Endothelial cell of umbilical vein (primary cell): ENCODE measurements at regions not wholly inside any gene's neighbourhood (a gene's known extent, or its start where the extent isn't known, plus 50 kb on each side); places are given as distances from the start of the nearest gene placed in this dataset.

ENCODE experiments used
- BruUV-seq: library from RNA; stranded (reverse); fragments of 400-500 nt; replicated peaks from 2 replicates; lab custom pipeline; 2021; lab: Mats Ljungman, UMichigan
- CTCF ChIA-PET: fragments of 300-600, 350-600 bp; sonication (Branson Sonifier 250); formaldehyde crosslinking; loops from one replicate; lab custom pipeline; 2021; ENCODE audit warnings: antibody characterized with exemption, inconsistent platforms; lab: Charles Lee
- POLR2A ChIA-PET: fragments of 300-600, 350-600 bp; sonication (Branson Sonifier 250); formaldehyde crosslinking; loops from one replicate; lab custom pipeline; 2021; ENCODE audit warnings: antibody characterized with exemption, inconsistent platforms; lab: Charles Lee
- DNase-seq: peaks from one replicate; pipeline ENCODE4 v3.0.0-alpha.2; 2011; ENCODE audit warnings: low read depth, low spot score
- FAIRE-seq: peaks from 2 replicates; lab custom pipeline; 2011; peaks lifted over from hg19 to GRCh38; lab: Jason Lieb, UNC
- H2AFZ ChIP-seq: 2 replicates; pipeline ENCODE4 v1.6.0; 2012; ENCODE audit warnings: low read depth, low read length, control low read depth, inconsistent platforms
- H3K27ac ChIP-seq: 2 replicates; pipeline ENCODE4 v1.5.1; 2011; ENCODE audit warnings: low read depth, mild to moderate bottlenecking, control low read depth, low read length, moderate library complexity; ENCODE audit not compliant: insufficient read depth
- H3K27me3 ChIP-seq, 2 experiments: 2 replicates each; pipeline versions ENCODE4 v1.6.0 to v1.6.1; 2011; ENCODE audit warnings: low read length in 2 of 2, mixed read lengths in 1 of 2; ENCODE audit not compliant: control insufficient read depth in 2 of 2, insufficient read depth in 2 of 2
- H3K36me3 ChIP-seq, 2 experiments: 2 replicates in 1 of 2; 3 replicates in 1 of 2; pipeline ENCODE4 v1.5.1; 2011; ENCODE audit warnings: low read length in 2 of 2, mild to moderate bottlenecking in 1 of 2, moderate library complexity in 1 of 2; ENCODE audit not compliant: control insufficient read depth in 2 of 2, insufficient read depth in 2 of 2; ENCODE audit errors: extremely low read depth in 1 of 2
- H3K4me1 ChIP-seq: 3 replicates; pipeline ENCODE4 v1.5.1; 2011; ENCODE audit warnings: mild to moderate bottlenecking, low read length; ENCODE audit not compliant: control insufficient read depth, insufficient read depth; ENCODE audit errors: extremely low read depth
- H3K4me2 ChIP-seq: 2 replicates; pipeline ENCODE4 v1.6.1; 2011; ENCODE audit warnings: low read length, control low read depth, mixed read lengths; ENCODE audit not compliant: insufficient read depth
- H3K4me3 ChIP-seq, 3 experiments: fragments of 200-600 bp in 1 of 3; sonication (generic), shearing (Covaris generic) in 1 of 3; replicated peaks in 1 of 3; 2 replicates each; pipeline ENCODE4 v1.5.1; 2011 to 2016; ENCODE audit warnings: control low read depth in 3 of 3, low read length in 3 of 3, mild to moderate bottlenecking in 2 of 3, inconsistent platforms in 1 of 3, low read depth in 1 of 3, moderate library complexity in 1 of 3; ENCODE audit not compliant: insufficient read depth in 1 of 3
- H3K79me2 ChIP-seq: 2 replicates; pipeline ENCODE4 v1.6.0; 2012; ENCODE audit warnings: low read length, inconsistent platforms; ENCODE audit not compliant: control insufficient read depth, insufficient read depth
- H3K9ac ChIP-seq: replicated peaks from 2 replicates; pipeline ENCODE3; 2011; ENCODE audit warnings: low read length, control low read depth; ENCODE audit not compliant: insufficient read depth; ENCODE audit errors: extremely low read depth
- H3K9me1 ChIP-seq: replicated peaks from 3 replicates; pipeline ENCODE4 v1.6.0; 2011; ENCODE audit warnings: mild to moderate bottlenecking, low read length; ENCODE audit not compliant: control insufficient read depth, insufficient read depth; ENCODE audit errors: extremely low read depth
- H3K9me3 ChIP-seq: replicated peaks from 2 replicates; pipeline ENCODE4 v1.5.1; 2012; ENCODE audit warnings: low read length, inconsistent platforms; ENCODE audit not compliant: control insufficient read depth, insufficient read depth
- H4K20me1 ChIP-seq: replicated peaks from 2 replicates; pipeline ENCODE3; 2011; ENCODE audit warnings: mild to moderate bottlenecking, low read length; ENCODE audit not compliant: control insufficient read depth, insufficient read depth; ENCODE audit errors: extremely low read depth
- EZH2 ChIP-seq: IDR thresholded peaks from 2 replicates; pipeline ENCODE4 v1.6.1; 2012; ENCODE audit warnings: borderline replicate concordance, low read depth, mild to moderate bottlenecking, moderate library complexity, low read length, inconsistent platforms; ENCODE audit not compliant: severe bottlenecking
- FOS ChIP-seq: IDR thresholded peaks from 2 replicates; pipeline ENCODE4 v1.6.1; 2011; ENCODE audit warnings: mild to moderate bottlenecking, low read length, moderate library complexity, borderline replicate concordance; ENCODE audit not compliant: insufficient read depth
- GATA2 ChIP-seq: IDR thresholded peaks from 2 replicates; pipeline ENCODE4 v1.7.0; 2011; ENCODE audit warnings: low read depth, mild to moderate bottlenecking, moderate library complexity, mixed read lengths, low read length; ENCODE audit not compliant: insufficient read length, insufficient read depth
- JUN ChIP-seq: IDR thresholded peaks from 2 replicates; pipeline ENCODE4 v1.6.1; 2011; ENCODE audit warnings: borderline replicate concordance, low read depth; ENCODE audit not compliant: insufficient read length, insufficient read depth
- MYC ChIP-seq: IDR thresholded peaks from one replicate; pipeline ENCODE4 v1.6.1; 2011; ENCODE audit warnings: mild to moderate bottlenecking, low read depth, low read length
- POLR2A ChIP-seq: IDR thresholded peaks from 2 replicates; pipeline ENCODE4 v1.6.1; 2012; ENCODE audit warnings: low read depth, mild to moderate bottlenecking, control low read depth, low read length
- POLR2AphosphoS5 ChIP-seq: IDR thresholded peaks from 2 replicates; pipeline ENCODE4 v1.6.1; 2012; ENCODE audit warnings: low read depth, mild to moderate bottlenecking, control low read depth, low read length, moderate library complexity; ENCODE audit not compliant: insufficient read depth
- dilution Hi-C: fragments of 300-500 bp; cut with MboI; formaldehyde crosslinking; loops from one replicate; pipeline ENCODE4 v1.15.0; 2019; ENCODE audit warnings: low sequenced_read_pairs; ENCODE audit not compliant: extremely low pct_ligation_motif_present
- intact Hi-C: fragments of 100-400 bp; cut with micrococcal nuclease; formaldehyde crosslinking; loops from one replicate; pipeline ENCODE4 v1.10.0; 2022
- TF ChIP-seq, protein P1 (sequence below), 2 donors: IDR thresholded peaks; 1 replicate in 1 of 2; 2 replicates in 1 of 2; pipeline ENCODE4 v1.5.1; 2011; ENCODE audit warnings: low read length in 2 of 2, mild to moderate bottlenecking in 2 of 2, moderate library complexity in 2 of 2, control low read depth in 1 of 2, inconsistent platforms in 1 of 2, low read depth in 1 of 2; ENCODE audit not compliant: insufficient read depth in 1 of 2; ENCODE audit errors: extremely low read depth in 1 of 2
- TF ChIP-seq, protein P2 (sequence below): IDR thresholded peaks from 2 replicates; pipeline ENCODE4 v1.6.1; 2011; ENCODE audit not compliant: insufficient read depth, insufficient read length

DNA sequence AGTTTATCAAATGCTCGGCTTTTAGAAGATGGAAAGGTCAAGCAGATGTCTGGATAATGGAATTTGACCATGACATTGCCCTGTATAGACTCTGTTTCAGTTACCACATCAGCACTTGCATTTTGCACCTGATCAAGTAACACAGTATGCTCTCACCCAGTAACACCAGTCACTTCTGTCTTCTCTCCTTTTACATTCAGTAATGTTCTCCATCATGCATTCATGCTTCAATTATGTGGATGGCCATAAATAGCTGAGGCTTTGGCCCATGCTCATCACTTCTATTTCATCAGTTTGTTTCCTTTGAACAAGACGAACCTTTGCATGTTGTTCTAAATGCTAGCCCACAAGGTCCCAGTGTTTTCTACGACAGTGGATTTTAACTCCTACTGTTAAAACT lies 322.9 kb upstream of the ACVR2A start:
- Histone ChIP-seq H3K9me1 (no peaks in the 10 kb centered on the region), H3K4me2 (no peak overlapping the region), H2AFZ (no peak overlapping the region), H3K9ac (no peak overlapping the region), H3K36me3 (no peaks in the 10 kb centered on the region), H3K4me1 (no peaks in the 10 kb centered on the region), H4K20me1 (no peaks in the 10 kb centered on the region), H3K27ac (no peak overlapping the region), H3K79me2 (no peaks in the 10 kb centered on the region), H3K9me3 (no peaks in the 10 kb centered on the region), H3K4me3 (no peak overlapping the region), H3K27me3 (no peaks in the 10 kb centered on the region)
- DNase-seq, result no peak
- no TSS peak for BruUV-seq
- TF ChIP-seq EZH2 (no peak), POLR2AphosphoS5 (no peak), GATA2 (no peak), FOS (no peak), MYC (no peak)
- TF ChIP-seq, protein P1, sequence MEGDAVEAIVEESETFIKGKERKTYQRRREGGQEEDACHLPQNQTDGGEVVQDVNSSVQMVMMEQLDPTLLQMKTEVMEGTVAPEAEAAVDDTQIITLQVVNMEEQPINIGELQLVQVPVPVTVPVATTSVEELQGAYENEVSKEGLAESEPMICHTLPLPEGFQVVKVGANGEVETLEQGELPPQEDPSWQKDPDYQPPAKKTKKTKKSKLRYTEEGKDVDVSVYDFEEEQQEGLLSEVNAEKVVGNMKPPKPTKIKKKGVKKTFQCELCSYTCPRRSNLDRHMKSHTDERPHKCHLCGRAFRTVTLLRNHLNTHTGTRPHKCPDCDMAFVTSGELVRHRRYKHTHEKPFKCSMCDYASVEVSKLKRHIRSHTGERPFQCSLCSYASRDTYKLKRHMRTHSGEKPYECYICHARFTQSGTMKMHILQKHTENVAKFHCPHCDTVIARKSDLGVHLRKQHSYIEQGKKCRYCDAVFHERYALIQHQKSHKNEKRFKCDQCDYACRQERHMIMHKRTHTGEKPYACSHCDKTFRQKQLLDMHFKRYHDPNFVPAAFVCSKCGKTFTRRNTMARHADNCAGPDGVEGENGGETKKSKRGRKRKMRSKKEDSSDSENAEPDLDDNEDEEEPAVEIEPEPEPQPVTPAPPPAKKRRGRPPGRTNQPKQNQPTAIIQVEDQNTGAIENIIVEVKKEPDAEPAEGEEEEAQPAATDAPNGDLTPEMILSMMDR (IDR thresholded peaks at IDR 0.05; ENCODE audit: extremely low read depth in 1 of 2, insufficient read depth in 1 of 2, low read depth in 1 of 2, low read length in 2 of 2), result no peak
- intact Hi-C loops (no loop called here), dilution Hi-C loops (no loop called here)
- POLR2A ChIA-PET, result no interaction called here
- no peak for FAIRE-seq
- CTCF ChIA-PET, result no interaction called here

DNA sequence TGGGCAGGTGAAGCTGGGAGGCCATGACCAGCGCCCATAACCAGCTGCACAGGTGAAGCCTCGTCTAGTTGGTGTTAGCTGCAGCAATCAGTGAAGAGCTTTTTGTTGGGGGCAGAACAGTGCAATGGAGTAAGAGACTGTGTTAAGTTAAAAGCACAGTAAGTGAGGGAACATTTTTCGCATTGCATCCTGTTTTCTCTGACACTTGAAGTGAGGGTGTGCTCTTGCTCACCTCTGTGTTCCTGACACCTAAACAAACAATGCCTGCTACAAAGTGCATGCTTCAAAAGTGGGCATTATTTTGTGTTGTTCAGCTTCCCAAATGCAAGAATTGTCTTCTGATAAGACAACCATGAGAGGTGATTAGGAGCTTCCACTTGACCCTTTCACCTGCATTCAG lies 324.0 kb upstream of the ACVR2A start:
- Histone ChIP-seq H3K9ac (no peak overlapping the region), H3K9me1 (no peaks in the 10 kb centered on the region), H3K9me3 (no peaks in the 10 kb centered on the region), H3K4me2 (no peak overlapping the region), H4K20me1 (no peaks in the 10 kb centered on the region), H3K4me1 (no peaks in the 10 kb centered on the region), H3K4me3 (no peak overlapping the region), H2AFZ (no peak overlapping the region), H3K79me2 (no peaks in the 10 kb centered on the region), H3K27ac (no peak overlapping the region), H3K36me3 (no peaks in the 10 kb centered on the region), H3K27me3 (no peaks in the 10 kb centered on the region)
- DNase-seq (no peak), FAIRE-seq (no peak)
- dilution Hi-C loops (no loop called here), intact Hi-C loops (no loop called here)
- TF ChIP-seq, protein P1 (IDR thresholded peaks at IDR 0.05; ENCODE audit: extremely low read depth in 1 of 2, insufficient read depth in 1 of 2, low read depth in 1 of 2, low read length in 2 of 2), result no peak
- TF ChIP-seq GATA2, result no peak
- TF ChIP-seq, protein P2, sequence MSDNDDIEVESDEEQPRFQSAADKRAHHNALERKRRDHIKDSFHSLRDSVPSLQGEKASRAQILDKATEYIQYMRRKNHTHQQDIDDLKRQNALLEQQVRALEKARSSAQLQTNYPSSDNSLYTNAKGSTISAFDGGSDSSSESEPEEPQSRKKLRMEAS, result no peak
- TF ChIP-seq MYC, result no peak
- TF ChIP-seq EZH2, result no peak
- TF ChIP-seq POLR2AphosphoS5, result no peak
- TF ChIP-seq POLR2A, result no peak
- TF ChIP-seq JUN, result no peak
- no peak for TF ChIP-seq FOS
- CTCF ChIA-PET, result no interaction called here
- POLR2A ChIA-PET, result no interaction called here
- no TSS peak for BruUV-seq
